ENCODE measurements at regions not wholly inside any gene's neighbourhood (a gene's known extent, or its start where the extent isn't known, plus 50 kb on each side); places are given as distances from the start of the nearest gene placed in this dataset.

GRCh38 chr6:153215242-153215641 is 84.2 kb upstream of the RGS17 start:
- DNase-seq (ENCODE audit: low read depth, low spot score) (no peak), FAIRE-seq (no peak)
- no peaks in the 10 kb centered on the region for H3K36me3 ChIP-seq (ENCODE audit: control insufficient read depth in 2 of 2, extremely low read depth in 1 of 2, insufficient read depth in 2 of 2, low read length in 2 of 2)
- no peak overlapping the region for H3K9ac ChIP-seq (ENCODE audit: control insufficient read depth, extremely low read depth, insufficient read depth, low read length)
- no peaks in the 10 kb centered on the region for H3K27me3 ChIP-seq (ENCODE audit: control insufficient read depth, extremely low read depth, insufficient read depth, low read length)
- no peak overlapping the region for H3K4me3 ChIP-seq (ENCODE audit: control insufficient read depth in 2 of 3, extremely low read depth in 1 of 3, insufficient read depth in 2 of 3, low read depth in 1 of 3, low read length in 3 of 3)
- no peak overlapping the region for H2AFZ ChIP-seq (ENCODE audit: control insufficient read depth, low read length)
- H3K4me1 ChIP-seq (ENCODE audit: control insufficient read depth, extremely low read depth, insufficient read depth, low read length), result no peaks in the 10 kb centered on the region
- dilution Hi-C loops (cut with MboI; ENCODE audit: extremely low pct_ligation_motif_present, low sequenced_read_pairs), result loop anchor here (25.0 kb wide), 1 partner anchor 178 kb away; no protein-coding TSS in a partner anchor
- H3K79me2 ChIP-seq (ENCODE audit: control insufficient read depth, insufficient read depth, low read length), result no peaks in the 10 kb centered on the region
- no peak for TF ChIP-seq CTCF (optimal IDR thresholded peaks at IDR 0.05 in 1 of 3, IDR thresholded peaks at IDR 0.05 in 1 of 3, conservative IDR thresholded peaks at IDR 0.05 in 1 of 3; ENCODE audit: extremely low read depth in 1 of 3, insufficient read depth in 2 of 3, low read length in 3 of 3)
- no peak for TF ChIP-seq EZH2 (IDR thresholded peaks at IDR 0.05; ENCODE audit: low read length)
- H3K27ac ChIP-seq (ENCODE audit: control insufficient read depth, insufficient read depth, low read length), result no peak overlapping the region
- no peaks in the 10 kb centered on the region for H4K20me1 ChIP-seq (ENCODE audit: control insufficient read depth, extremely low read depth, insufficient read depth, low read length)
- no peaks in the 10 kb centered on the region for H3K9me3 ChIP-seq (ENCODE audit: control insufficient read depth, low read depth, low read length)
- H3K9me1 ChIP-seq (ENCODE audit: control insufficient read depth, extremely low read depth, insufficient read depth, low read length), result no peaks in the 10 kb centered on the region
- no peak overlapping the region for H3K4me2 ChIP-seq (ENCODE audit: control insufficient read depth, extremely low read depth, insufficient read depth, low read depth, low read length)

- Histone ChIP-seq H3K9me1 (ENCODE audit: control insufficient read depth, extremely low read depth, insufficient read depth, low read length) (no peaks in the 10 kb centered on the region), H3K9ac (ENCODE audit: control insufficient read depth, extremely low read depth, insufficient read depth, low read length) (no peak overlapping the region), H3K36me3 (ENCODE audit: control insufficient read depth in 2 of 2, extremely low read depth in 1 of 2, insufficient read depth in 2 of 2, low read length in 2 of 2) (no peaks in the 10 kb centered on the region), H3K27ac (ENCODE audit: control insufficient read depth, insufficient read depth, low read length) (no peak overlapping the region), H3K4me2 (ENCODE audit: control insufficient read depth, extremely low read depth, insufficient read depth, low read depth, low read length) (no peak overlapping the region), H3K4me3 (ENCODE audit: control insufficient read depth in 2 of 3, extremely low read depth in 1 of 3, insufficient read depth in 2 of 3, low read depth in 1 of 3, low read length in 3 of 3) (no peak overlapping the region), H2AFZ (ENCODE audit: control insufficient read depth, low read length) (no peak overlapping the region), H3K27me3 (ENCODE audit: control insufficient read depth, extremely low read depth, insufficient read depth, low read length) (no peaks in the 10 kb centered on the region), H4K20me1 (ENCODE audit: control insufficient read depth, extremely low read depth, insufficient read depth, low read length) (no peaks in the 10 kb centered on the region), H3K79me2 (ENCODE audit: control insufficient read depth, insufficient read depth, low read length) (no peaks in the 10 kb centered on the region), H3K4me1 (ENCODE audit: control insufficient read depth, extremely low read depth, insufficient read depth, low read length) (no peaks in the 10 kb centered on the region), H3K9me3 (ENCODE audit: control insufficient read depth, low read depth, low read length) (no peaks in the 10 kb centered on the region)
- FAIRE-seq, result no peak
- TF ChIP-seq EZH2 (IDR thresholded peaks at IDR 0.05; ENCODE audit: low read length) (no peak), CTCF (optimal IDR thresholded peaks at IDR 0.05 in 1 of 3, IDR thresholded peaks at IDR 0.05 in 1 of 3, conservative IDR thresholded peaks at IDR 0.05 in 1 of 3; ENCODE audit: extremely low read depth in 1 of 3, insufficient read depth in 2 of 3, low read length in 3 of 3) (no peak)
- dilution Hi-C loops (cut with MboI; ENCODE audit: extremely low pct_ligation_motif_present, low sequenced_read_pairs), result loop anchor here (25.0 kb wide), 1 partner anchor 177 kb away; no protein-coding TSS in a partner anchor
- DNase-seq (ENCODE audit: low read depth, low spot score), result no peak
These were observed 83.4 kb upstream of the RGS17 start for GRCh38 chr6:153214436-153214835.

Measured in keratinocyte (primary cell).